Adrenal gland (tissue), 9 donors: ENCODE measurements at regions not wholly inside any gene's neighbourhood (a gene's known extent, or its start where the extent isn't known, plus 50 kb on each side); places are given as distances from the start of the nearest gene placed in this dataset.

Source experiments
- DNase-seq, 7 donors: peaks; one replicate each; pipeline ENCODE4 v3.0.0-alpha.2; 2019 to 2020
- H3K27ac ChIP-seq, 5 donors: fragments of 200-600 bp; sonication (generic) in 4 of 5; 1 replicate in 3 of 5; 2 replicates in 2 of 5; pipeline versions ENCODE4 v1.5.1 to v1.8.0; 2016 to 2020; ENCODE audit warnings: mild to moderate bottlenecking in 1 of 5
- H3K27me3 ChIP-seq: fragments of 200-600 bp; 2 replicates; pipeline ENCODE4 v1.8.0; 2021
- H3K36me3 ChIP-seq, 2 donors: fragments of 200-600 bp; replicated peaks in 1 of 2; 1 replicate in 1 of 2; 2 replicates in 1 of 2; pipeline versions ENCODE4 v1.5.1 to v1.8.0; 2018 to 2022
- H3K4me1 ChIP-seq, 2 donors: fragments of 200-600 bp; replicated peaks in 1 of 2; 1 replicate in 1 of 2; 2 replicates in 1 of 2; pipeline versions ENCODE4 v1.5.1 to v1.8.0; 2018 to 2021
- H3K4me3 ChIP-seq, 4 donors: fragments of 200-600 bp; sonication (generic) in 3 of 4; one replicate each; pipeline ENCODE4 v1.5.1; 2016 to 2018
- H3K9me3 ChIP-seq, 3 donors: fragments of 200-600 bp; sonication (generic) in 1 of 3; replicated peaks in 1 of 3; 1 replicate in 2 of 3; 2 replicates in 1 of 3; pipeline versions ENCODE4 v1.5.1 to v1.8.0; 2016 to 2021
- CTCF ChIP-seq, 6 experiments: fragments of 450-650 bp in 4 of 6; fragments of 200-600 bp in 2 of 6; sonication (generic) in 1 of 6; IDR thresholded peaks; 1 replicate in 5 of 6; 2 replicates in 1 of 6; pipeline versions ENCODE4 v1.5.1 to v1.8.0; 2016 to 2021; ENCODE audit warnings: antibody characterized with exemption in 6 of 6, mild to moderate bottlenecking in 2 of 6, moderate library complexity in 1 of 6
- POLR2A ChIP-seq, 2 donors: fragments of 450-650 bp; IDR thresholded peaks; one replicate each; pipeline ENCODE4 v1.6.1; 2017; ENCODE audit warnings: antibody characterized with exemption in 2 of 2, mild to moderate bottlenecking in 2 of 2, moderate library complexity in 1 of 2
- WGBS, 4 donors: extraction: QIAGEN DNeasy Blood & Tissue Kit in 2 of 4; methylation state at CpG; one replicate each; pipeline versions ENCODE4 v1.1.5 to v1.1.7; 2013 to 2017; 5-methylcytosine and 5-hydroxymethylcytosine counted together
- intact Hi-C, 2 donors: fragments of 100-400 bp; cut with DNase I; formaldehyde crosslinking; loops; one replicate each; pipeline versions ENCODE4 v1.14.1 to v1.15.0; 2022 to 2023
- donor health status: healthy with polysubstance abuse.
- donor health status: Bipolar disorder and iron deficiency.
- donor health status: DM: yes; HTN: yes; CAD: no.
- donor health status: DM: no; HTN: no; CAD: no.
- donor health status: DM: no; HTN: no; CAD: no.

DNA sequence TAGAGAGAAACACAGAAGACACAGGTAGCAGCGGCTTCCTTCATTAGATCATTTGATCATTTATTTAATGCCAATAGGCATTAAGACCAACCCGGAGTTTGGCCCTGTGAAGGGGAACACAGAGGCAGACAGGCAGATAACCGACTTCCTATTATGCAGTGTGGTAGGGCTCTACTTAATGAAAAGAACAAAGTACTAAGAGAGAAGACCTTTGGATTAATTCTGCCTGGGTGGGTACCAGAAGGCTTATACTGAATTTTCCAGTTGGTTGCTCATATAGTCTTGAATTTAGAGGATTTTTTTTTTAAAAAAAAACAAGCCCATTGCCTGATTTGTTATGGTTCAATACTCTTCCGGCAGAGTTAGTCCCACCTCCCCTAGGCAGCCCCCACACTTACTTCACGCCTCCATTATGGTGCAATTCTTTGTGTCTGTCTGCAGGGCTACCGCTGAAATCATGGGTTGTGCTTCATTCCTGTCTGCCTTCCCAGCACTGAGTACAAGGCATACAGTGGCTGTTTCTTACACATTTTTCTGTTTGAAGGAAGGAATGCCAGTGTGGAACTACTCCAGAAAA lies 244.3 kb upstream of the APCDD1 start:
- H3K4me1 ChIP-seq: no peaks in the 10 kb centered on the region
- no peak overlapping the region for H3K4me3 ChIP-seq
- H3K27me3 ChIP-seq: no peaks in the 10 kb centered on the region
- TF ChIP-seq CTCF (IDR thresholded peaks at IDR 0.05) (no peak), POLR2A (IDR thresholded peaks at IDR 0.05) (no peak)
- H3K27ac ChIP-seq: no peak overlapping the region
- DNase-seq: no peak
- H3K36me3 ChIP-seq: no peaks in the 10 kb centered on the region
- H3K9me3 ChIP-seq: no peaks in the 10 kb centered on the region
- intact Hi-C loops: no loop called here
- 86 to 93% (median 89%) methylated on average over 6 of the region's 6 CpGs for WGBS, 4 donors

- no peak overlapping the region for H3K4me3 ChIP-seq
- no peaks in the 10 kb centered on the region for H3K36me3 ChIP-seq
- no peaks in the 10 kb centered on the region for H3K27me3 ChIP-seq
- no peaks in the 10 kb centered on the region for H3K4me1 ChIP-seq
- intact Hi-C loops: no loop called here
- no peak overlapping the region for H3K27ac ChIP-seq
- TF ChIP-seq POLR2A (IDR thresholded peaks at IDR 0.05) (no peak), CTCF (IDR thresholded peaks at IDR 0.05) (no peak)
- peak in 1 of 7 donors; percentile 9 for DNase-seq
- 39 to 53% (median 42%) methylated on average over 3 of the region's 3 CpGs for WGBS, 4 donors
- H3K9me3 ChIP-seq: no peaks in the 10 kb centered on the region
Measured at GRCh38 chr18:10213526-10213925, 240.9 kb upstream of the APCDD1 start.

- Histone ChIP-seq H3K4me3 (no peak overlapping the region), H3K9me3 (no peaks in the 10 kb centered on the region), H3K27ac (no peak overlapping the region), H3K36me3 (no peaks in the 10 kb centered on the region), H3K4me1 (no peaks in the 10 kb centered on the region), H3K27me3 (no peaks in the 10 kb centered on the region)
- intact Hi-C loops: no loop called here
- DNase-seq: no peak
- TF ChIP-seq CTCF (IDR thresholded peaks at IDR 0.05): no peak
- TF ChIP-seq POLR2A (IDR thresholded peaks at IDR 0.05): no peak
- 74 to 83% (median 80%) methylated on average over 6 of the region's 6 CpGs for WGBS, 4 donors
Measured at GRCh38 chr18:10215446-10215845, 239.0 kb upstream of the APCDD1 start.

GRCh38 chr18:10216791-10217190 lies 237.6 kb upstream of the APCDD1 start:
- H3K36me3 ChIP-seq: no peaks in the 10 kb centered on the region
- intact Hi-C loops: no loop called here

More at GRCh38 chr18:10216791-10217190, 237.6 kb upstream of the APCDD1 start:
- no peak for DNase-seq
- TF ChIP-seq CTCF (IDR thresholded peaks at IDR 0.05) (no peak), POLR2A (IDR thresholded peaks at IDR 0.05) (no peak)
- Histone ChIP-seq H3K9me3 (no peaks in the 10 kb centered on the region), H3K4me3 (no peak overlapping the region), H3K27me3 (no peaks in the 10 kb centered on the region), H3K4me1 (no peaks in the 10 kb centered on the region), H3K27ac (no peak overlapping the region)
- WGBS, 4 donors: 66 to 90% (median 83%) methylated on average over 2 of the region's 2 CpGs
